GOT3 (cell line): ENCODE measurements at regions not wholly inside any gene's neighbourhood (a gene's known extent, or its start where the extent isn't known, plus 50 kb on each side); places are given as distances from the start of the nearest gene placed in this dataset.

Experiments
- DNase-seq: peaks from one replicate; lab custom pipeline; 2025; ENCODE audit warnings: mixed read lengths; lab: John Stamatoyannopoulos, UW

- DNase-seq: no peak
These were observed 433.5 kb upstream of the CELF2 start for GRCh38 chr10:10584161-10584560.

- no peak for DNase-seq
These were observed 429.8 kb upstream of the CELF2 start for GRCh38 chr10:10587744-10588393.

- no peak for DNase-seq
These were observed 427.9 kb upstream of the CELF2 start for GRCh38 chr10:10589540-10590303.

GRCh38 chr10:10591715-10592341 lies 425.8 kb upstream of the CELF2 start:
- DNase-seq: no peak

- DNase-seq: no peak
These were observed 421.4 kb upstream of the CELF2 start for GRCh38 chr10:10596256-10596655.

GRCh38 chr10:10598297-10598696 lies 419.4 kb upstream of the CELF2 start:
- no peak for DNase-seq

GRCh38 chr10:10600004-10600403 lies 417.7 kb upstream of the CELF2 start:
- no peak for DNase-seq

- DNase-seq: no peak
These were observed 412.1 kb upstream of the CELF2 start for GRCh38 chr10:10605551-10606081.

GRCh38 chr10:10609379-10609955 lies 408.2 kb upstream of the CELF2 start:
- DNase-seq: no peak

GRCh38 chr10:10610171-10610570 lies 407.5 kb upstream of the CELF2 start:
- no peak for DNase-seq

- DNase-seq: no peak
These were observed 405.5 kb upstream of the CELF2 start for GRCh38 chr10:10612151-10612550.

- no peak for DNase-seq
These were observed 403.9 kb upstream of the CELF2 start for GRCh38 chr10:10613656-10614244.

GRCh38 chr10:10617686-10618085 lies 400.0 kb upstream of the CELF2 start:
- DNase-seq: no peak

- no peak for DNase-seq
These were observed 399.5 kb upstream of the CELF2 start for GRCh38 chr10:10618139-10618538.

GRCh38 chr10:10623958-10624566 lies 393.6 kb upstream of the CELF2 start:
- no peak for DNase-seq

GRCh38 chr10:10624567-10624962 lies 393.1 kb upstream of the CELF2 start:
- no peak for DNase-seq

GRCh38 chr10:10625491-10625890 lies 392.2 kb upstream of the CELF2 start:
- no peak for DNase-seq

GRCh38 chr10:10626734-10627133 lies 390.9 kb upstream of the CELF2 start:
- no peak for DNase-seq

GRCh38 chr10:10627414-10627813 lies 390.3 kb upstream of the CELF2 start:
- no peak for DNase-seq

- no peak for DNase-seq
These were observed 388.2 kb upstream of the CELF2 start for GRCh38 chr10:10629512-10629911.

- no peak for DNase-seq
These were observed 387.4 kb upstream of the CELF2 start for GRCh38 chr10:10630281-10630680.

- no peak for DNase-seq
These were observed 386.9 kb upstream of the CELF2 start for GRCh38 chr10:10630782-10631181.
